Caki2 (cell line): ENCODE measurements at regions not wholly inside any gene's neighbourhood (a gene's known extent, or its start where the extent isn't known, plus 50 kb on each side); places are given as distances from the start of the nearest gene placed in this dataset.
A peak's percentile ranks its signal among the peaks of the same experiment; 100 is the strongest.

Source experiments
- DNase-seq: peaks from one replicate; pipeline ENCODE4 v3.0.0-alpha.2; 2015; ENCODE audit warnings: low read depth
- in situ Hi-C: cut with HindIII; loops from 2 replicates; pipeline ENCODE4 v1.10.0; 2016; ENCODE audit warnings: low sequenced_read_pairs, low pct_unique_long_range_greater_than_20kb, mixed read lengths

DNA sequence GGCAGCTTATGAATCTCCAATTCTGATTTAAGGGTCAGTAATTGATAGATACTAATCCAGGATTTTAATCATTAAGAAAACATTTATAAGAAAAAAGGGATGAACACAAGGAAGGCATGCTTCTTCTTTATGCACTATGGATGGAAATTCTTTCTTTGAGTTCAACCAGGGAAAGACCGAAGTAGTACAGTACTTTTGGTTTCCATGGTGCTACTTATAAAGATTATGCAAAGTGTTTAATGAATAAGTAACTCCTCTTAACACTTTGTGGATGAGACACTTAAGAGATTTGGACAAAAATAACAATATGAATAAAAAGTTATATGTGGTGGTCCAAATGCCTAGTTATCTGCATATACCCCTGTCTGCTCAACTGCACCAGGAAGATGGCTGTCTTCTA lies 666.5 kb upstream of the FANCL start:
- in situ Hi-C loops, result no loop called here

DNA sequence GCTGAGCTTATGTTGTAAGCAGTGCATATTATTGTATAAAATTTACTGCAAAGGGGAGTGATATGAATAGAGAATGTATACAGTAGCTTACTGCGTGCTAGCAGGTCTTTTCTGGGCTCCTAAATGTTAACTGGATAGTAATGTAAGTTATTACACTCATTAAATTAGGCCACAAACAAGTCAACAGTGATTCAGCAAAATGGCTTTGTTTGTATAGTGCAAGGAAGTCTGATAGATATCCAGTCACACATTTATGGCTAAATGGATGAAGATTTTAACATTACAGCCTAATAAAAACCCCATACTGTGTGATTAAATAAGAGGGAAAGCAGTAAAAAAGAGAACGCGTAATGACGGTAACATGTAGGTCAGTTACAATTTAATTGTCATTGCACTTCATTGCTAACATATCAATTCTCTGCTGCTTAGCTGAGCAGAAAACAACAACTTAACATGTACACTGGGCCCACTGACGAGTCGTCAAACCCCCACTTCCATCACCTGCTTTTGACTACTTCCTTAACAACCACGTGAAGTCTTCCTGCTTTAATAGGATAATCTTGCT lies 665.0 kb upstream of the FANCL start:
- in situ Hi-C loops, result no loop called here
- no peak for DNase-seq

More for the DNA sequence above, 666.5 kb upstream of the FANCL start:
- no peak for DNase-seq

DNA sequence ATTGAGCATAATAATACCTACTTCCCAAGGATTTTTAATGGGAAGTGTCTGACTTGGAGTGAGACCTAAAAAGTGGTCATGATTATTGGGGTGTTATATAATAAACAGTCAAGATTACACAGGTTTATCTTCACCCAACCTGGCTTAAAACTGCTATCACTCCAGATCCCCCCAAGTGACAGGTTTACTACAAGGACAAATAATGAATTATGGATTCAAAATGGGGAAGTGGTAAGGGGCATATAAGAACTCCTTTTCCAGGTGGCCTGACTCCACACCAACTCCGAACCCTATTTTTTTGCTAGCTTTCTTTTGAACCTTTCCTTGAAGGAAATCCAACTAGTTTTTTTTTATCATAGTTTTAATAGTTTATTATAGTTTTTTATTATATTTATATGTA lies 663.0 kb upstream of the FANCL start:
- in situ Hi-C loops, result no loop called here
- DNase-seq, result no peak

DNA sequence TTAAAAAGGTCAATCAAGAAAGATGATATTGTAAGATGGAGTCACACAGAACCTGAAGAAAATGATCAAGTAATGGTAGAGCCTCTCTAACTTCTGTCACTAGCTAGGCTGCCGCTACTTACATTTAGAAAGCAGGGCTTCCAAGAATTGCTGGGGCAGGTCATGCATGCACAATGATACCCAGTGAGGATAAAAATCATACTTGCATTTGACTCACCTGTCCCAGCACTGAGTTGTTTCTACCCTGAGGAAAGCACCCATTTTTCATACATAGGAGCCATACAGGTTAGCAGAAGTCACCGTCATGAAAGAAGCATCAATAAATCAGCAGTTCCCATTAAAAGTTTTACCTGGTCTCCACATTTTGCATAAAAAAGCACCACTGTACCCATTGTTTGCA lies 662.3 kb upstream of the FANCL start:
- in situ Hi-C loops, result no loop called here
- no peak for DNase-seq

DNA sequence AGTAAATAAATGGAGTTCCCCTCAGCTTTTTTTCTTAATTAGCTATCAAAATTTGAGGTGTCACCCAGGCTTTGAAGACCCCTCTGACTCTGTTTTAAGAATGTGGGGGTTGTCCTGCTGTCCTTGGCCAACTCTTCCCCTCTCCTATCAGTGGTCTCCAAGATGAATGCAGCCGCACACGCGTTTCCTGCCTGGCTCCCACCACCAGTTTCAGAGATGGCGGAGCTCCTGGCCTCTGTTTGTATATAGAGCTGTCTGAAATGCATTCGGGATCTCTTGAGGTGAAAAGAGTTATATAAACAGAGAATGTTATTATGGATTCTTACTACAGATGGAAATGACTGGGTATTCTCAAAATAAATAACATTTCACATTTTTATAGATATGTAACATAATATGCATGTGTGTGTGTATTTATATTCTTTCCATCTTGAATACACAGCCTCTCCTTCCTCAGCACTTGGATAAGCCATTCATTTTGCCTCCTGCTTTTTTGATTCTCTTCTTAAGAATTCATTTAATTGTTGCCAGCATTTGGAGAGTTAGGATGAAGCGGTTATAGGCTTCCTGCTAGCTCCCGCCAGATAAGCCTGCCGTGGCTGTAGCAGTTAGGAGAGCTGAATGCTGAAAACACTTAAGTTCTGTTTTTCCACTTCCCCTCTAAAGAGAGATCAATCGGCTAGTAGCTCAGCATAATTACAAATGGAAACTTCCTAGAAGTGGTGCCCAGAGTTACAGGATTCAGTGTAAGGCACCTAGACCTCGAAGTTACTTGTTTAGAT lies 659.3 kb upstream of the FANCL start:
- no peak for DNase-seq
- in situ Hi-C loops, result no loop called here

DNA sequence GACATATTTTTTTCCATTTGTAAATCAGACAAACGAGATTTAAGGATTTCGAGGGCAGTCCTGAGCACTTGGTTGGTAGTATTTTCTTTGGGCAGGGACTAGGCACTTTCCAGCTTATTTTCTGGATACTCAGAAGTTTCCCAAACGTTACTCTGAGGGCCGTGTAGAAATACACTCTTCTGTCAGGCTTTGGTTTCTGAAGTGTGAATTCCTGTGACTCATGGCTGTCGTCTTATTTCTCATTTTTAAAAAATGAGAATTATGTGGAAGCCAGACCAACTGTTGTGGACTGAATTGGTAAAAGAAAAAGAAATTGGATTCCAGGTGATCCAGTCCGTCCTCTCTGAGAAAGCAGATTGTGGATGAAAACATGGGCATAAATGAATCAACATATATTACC lies 658.6 kb upstream of the FANCL start:
- in situ Hi-C loops, result no loop called here
- DNase-seq, result no peak

DNA sequence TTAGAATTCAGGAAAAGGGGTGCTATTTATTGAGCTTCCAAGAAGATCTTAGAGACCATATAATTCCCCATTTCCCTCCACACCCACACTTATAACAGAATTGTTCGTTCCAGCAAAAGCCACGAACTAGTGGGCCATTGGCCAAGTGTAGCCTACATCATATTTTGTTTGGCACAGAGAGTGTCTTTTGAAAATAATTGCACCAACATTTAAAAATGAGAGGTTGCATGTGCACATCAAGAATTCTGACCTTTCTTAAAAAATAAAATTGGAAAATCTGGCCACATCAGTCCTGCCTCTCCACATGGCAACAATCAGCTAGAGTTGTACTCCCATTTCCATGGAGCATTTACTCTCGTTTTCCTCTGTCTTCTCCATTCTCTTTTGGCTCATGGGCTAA lies 655.5 kb upstream of the FANCL start:
- in situ Hi-C loops, result no loop called here

DNA sequence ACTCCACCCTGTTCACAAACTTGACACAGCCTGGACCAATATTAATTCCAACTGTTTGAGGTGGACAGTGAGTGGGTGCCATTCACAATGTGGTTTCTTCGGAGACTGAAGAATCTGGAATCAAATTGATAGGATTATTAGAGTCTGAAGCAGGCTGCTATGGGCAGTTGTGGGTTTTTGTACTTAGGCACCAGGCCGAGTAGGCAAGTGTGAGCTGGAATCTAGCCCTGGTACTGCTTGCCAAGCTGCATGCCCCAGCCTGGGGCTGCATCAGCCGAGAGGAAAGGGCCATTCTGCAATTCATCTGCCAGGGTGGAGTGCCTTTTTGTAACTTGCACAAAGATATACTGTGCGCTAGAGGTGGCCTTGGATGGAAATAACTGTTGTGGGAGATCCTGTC lies 654.7 kb upstream of the FANCL start:
- no peak for DNase-seq
- in situ Hi-C loops, result no loop called here

More for the DNA sequence above, 655.5 kb upstream of the FANCL start:
- DNase-seq, result no peak

DNA sequence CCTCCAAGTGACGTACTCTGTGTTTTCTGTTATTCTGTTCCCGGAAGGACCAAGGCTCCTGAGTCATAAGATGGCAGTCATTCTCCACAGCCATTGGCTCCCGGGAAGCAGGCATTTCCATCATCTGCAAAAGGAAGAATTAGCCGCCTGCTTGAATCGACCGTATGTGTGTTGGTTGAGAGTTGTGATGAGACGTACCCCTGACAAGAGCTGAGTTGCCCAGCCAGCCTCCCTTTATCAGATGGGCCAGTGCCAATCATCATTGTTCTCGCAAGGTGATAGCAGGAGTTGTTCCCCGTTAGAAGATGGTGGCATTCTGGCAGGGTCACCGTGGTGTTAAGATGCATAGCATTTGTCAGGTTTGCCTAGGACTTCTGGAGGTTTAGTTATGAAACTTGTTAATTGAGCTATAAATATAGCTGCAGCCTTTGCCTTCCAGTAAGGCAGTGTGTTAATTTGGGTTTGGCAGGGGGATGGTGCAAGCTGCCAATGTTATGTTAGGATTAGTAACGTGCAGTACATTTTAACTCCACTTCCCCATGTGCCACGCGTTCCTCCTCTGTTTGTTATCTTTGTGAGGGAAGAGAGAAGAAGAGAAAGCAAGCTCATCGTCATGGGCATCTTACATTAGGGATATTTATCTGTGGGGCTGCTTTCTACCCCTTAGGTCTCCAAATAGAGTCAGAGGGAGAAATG lies 652.7 kb upstream of the FANCL start:
- in situ Hi-C loops, result no loop called here
- DNase-seq, result no peak

DNA sequence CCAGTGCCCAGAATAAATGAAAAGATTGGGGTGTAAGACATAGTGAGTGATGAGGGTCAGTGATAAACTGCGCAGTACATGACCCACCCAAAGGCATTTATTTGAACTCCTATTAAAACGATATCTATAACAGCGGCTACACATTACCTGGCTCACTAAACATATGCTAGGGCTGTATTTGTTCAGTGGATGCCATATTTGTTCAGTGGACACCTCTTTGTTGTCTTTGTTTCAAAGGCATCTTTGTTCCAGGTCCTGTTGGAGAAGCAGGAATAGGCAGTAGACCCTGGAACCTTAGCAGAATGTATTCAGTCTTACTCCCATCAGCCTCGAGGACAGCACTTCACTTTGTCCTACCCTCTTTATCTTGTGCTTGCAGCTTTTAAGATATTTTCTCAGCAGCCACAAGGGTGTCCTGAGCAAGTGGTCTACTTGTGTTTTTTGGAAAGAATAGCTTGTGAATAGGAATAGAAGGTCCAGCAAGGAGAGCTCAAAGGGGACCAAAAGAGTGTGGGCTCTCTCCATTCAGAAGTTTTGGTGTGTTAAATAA lies 650.8 kb upstream of the FANCL start:
- in situ Hi-C loops, result no loop called here
- no peak for DNase-seq

DNA sequence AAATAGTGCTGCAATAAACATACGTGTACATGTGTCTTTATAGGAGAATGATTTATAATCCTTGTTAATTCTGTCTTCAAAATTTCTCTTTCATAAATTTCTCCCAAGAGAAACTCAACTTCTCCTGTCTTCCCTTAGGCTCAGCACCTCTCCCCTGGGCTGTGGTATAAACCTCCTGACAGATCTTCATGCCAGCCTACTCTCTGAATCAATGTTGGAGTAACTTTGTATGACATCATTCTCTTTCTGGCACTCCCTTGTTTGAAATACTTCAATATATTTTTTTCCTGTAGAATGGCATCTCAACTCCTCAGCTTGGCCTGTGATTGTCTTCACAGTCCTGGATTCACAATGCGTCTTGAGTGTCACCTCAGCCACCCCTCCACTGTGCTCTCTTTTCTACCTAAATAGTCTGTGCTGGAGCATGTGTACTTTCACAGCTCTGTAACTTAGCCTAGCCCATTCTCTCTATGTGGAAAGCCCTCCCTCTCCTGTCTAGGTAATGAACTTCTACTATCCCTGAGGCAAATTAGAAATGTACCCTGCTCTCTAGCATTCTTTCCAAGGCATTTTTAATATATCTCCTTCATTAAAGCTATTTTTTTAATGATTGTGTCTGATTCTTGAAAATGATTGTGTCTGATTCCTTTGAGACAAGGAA lies 649.9 kb upstream of the FANCL start:
- no peak for DNase-seq
- in situ Hi-C loops, result no loop called here

DNA sequence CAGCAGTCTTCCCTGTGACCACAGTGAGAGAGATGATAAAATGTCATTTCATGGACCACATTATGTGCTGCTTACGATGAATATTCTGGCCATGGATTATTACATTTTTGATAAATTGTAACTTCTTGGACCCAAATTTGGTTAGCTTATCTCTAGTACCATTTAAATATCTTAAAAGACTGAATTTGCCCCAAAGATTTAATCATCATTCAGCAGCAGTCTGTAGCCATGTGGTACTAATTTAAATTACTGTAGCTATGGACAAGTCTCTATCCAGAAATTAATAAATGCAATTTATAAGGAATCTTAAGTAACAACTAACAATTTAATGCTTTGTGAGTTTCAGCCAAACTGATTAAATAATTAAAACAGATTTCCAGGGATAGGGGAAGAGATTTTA lies 644.9 kb upstream of the FANCL start:
- no peak for DNase-seq
- in situ Hi-C loops, result no loop called here

DNA sequence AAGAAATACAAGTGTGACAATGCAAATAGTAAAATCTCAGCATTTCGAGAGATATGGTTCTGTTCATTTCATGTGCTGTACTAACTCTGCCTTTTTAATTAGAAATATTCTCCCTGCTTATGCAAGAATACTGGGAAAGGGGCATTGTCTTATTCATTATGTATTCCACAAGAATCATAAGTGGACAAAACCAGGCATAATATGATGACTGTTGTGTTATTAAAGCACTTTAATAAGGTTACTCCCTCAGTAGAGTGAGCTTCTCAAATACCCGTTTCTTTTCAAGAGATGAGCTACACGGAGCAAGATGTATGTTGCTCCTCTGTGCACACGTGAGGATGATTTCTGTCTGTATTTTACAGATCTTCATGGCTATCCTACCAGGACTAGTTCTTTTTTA lies 638.7 kb upstream of the FANCL start:
- DNase-seq, result no peak
- in situ Hi-C loops, result no loop called here

DNA sequence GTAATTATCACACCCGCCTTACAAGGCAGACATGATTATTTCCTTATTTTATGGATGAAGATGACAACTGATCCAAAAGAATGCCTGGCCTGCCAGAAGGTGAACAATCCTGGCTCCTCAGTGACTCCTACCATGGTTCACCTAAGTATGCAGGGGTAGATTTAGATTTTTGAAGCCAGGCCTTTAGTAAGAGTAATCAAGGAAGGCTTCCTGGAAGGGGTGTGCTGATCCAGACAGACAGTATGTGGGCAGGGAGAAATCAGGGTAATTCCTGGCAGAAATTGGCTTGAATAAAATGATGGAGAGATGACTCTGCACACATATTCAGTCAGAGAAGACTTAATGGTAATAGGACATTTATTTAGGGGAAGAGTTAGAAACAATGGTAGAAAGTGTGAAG lies 637.7 kb upstream of the FANCL start:
- no peak for DNase-seq
- in situ Hi-C loops, result no loop called here

DNA sequence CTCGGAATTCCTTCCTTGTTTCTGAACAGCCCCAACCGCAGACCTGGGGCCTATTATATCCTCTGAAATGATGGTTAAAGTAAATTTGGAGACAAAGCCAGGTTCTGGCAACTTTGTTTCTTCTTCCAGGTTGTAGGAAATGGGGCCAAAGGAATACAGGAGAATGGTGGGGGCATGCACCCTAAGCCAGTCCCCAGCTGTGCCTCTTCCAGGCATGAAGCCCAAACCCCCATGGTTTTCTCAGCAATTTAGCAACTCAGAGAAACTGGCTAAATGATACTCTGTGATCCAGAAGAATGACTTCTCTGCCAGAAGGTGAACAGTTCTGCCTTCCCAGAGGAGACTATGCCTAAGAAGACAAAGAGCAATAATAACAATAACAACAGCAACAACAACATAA lies 635.0 kb upstream of the FANCL start:
- in situ Hi-C loops, result no loop called here

DNA sequence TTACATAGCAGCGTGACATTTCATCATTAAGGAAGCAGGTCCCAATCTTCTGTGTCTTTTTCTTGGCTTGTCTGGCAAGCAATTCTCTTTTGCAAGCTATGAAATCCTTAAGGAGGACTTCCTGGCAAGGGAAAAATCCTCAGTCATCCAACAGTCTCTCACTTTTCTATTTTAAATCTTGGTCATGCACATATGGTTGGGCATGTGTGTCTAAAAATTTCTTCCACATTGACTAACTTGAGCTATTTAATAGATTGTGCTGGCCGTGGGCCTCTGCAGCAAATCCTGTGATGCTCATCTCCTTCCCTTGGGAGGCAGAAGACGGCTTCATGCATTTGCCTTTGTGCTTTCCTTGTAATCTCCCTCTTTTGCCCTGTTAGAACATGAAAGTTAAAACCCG lies 634.3 kb upstream of the FANCL start:
- no peak for DNase-seq
- in situ Hi-C loops, result no loop called here

More for the DNA sequence above, 635.0 kb upstream of the FANCL start:
- no peak for DNase-seq

DNA sequence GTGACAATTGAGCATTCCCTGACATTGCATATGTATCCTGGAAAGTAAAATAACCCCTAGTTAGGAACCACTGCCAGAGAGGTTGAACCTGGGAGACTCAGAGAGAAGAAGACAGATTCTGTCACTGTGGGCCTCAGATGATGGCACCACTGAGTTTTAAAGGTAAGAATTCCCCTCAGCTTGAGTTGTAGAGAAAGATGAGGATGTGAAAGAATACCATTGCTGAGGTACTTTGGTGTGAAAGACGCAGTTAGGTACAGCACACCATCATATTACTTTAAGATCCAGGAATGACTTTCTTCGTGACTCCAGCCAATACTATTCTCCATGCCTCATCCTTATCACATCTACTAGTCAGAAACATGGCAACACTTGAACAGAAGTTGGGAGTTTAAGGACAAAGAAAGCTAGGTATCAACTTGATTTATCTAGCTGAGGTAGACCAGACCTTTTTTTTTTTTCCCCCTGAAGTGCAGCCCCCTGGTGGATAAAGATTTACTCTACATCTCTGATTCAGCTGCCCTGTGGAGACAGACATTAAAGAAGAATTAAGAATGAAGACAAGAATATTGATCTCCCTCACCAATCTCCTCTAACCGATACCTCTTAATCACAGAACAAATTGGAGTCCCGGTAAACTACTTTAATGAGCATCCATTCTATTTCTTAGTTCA lies 630.5 kb upstream of the FANCL start:
- in situ Hi-C loops, result no loop called here
- no peak for DNase-seq

DNA sequence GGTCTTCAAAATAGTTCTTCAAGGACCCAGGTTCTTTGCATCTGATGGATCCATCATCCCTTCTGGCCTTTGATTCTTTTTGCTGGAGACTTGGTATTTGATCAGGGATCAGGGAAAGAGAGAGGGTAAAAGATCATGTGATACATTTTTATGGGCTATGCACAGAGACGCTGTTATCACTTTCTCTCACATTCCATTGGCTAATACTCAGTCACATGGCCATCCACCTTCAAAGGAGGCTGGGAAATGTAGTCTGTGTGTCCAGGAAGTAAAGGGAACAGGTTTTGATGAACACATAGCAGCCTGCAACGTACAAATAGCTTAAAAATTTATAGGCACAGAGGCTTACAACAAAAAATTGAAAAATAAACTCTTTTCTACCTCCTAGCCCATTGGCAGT lies 629.6 kb upstream of the FANCL start:
- in situ Hi-C loops, result no loop called here
- DNase-seq, result peak; percentile 18
